ENCODE measurements at regions not wholly inside any gene's neighbourhood (a gene's known extent, or its start where the extent isn't known, plus 50 kb on each side); places are given as distances from the start of the nearest gene placed in this dataset.

DNA sequence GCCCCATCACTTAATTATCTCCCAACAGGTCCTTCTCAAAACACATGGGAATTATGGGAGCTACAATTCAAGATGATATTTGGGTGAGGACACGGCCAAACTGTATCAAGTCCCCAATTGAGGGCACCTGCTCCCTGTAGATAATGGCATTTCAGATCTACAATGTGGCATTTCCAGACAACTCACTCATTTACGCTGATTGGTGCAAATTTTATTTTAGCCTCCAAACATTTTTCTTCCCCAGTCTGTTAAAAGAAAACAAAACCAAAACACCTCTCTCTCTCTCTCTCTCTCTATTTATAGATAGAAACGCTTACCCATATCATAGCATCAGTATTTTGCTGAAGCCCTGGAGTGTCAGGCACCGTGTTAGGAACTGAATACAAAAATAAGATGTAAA, 148.7 kb upstream of the KLF6 start:
- no peaks in the 10 kb centered on the region for H3K79me2 ChIP-seq (ENCODE audit: insufficient read depth, low read length)
- H3T11ph ChIP-seq (ENCODE audit: low read length): no peak overlapping the region
- Mint-ChIP-seq H3K4me3 (no peak overlapping the region), H3K27ac (no peak overlapping the region), H3K4me1 (peaks cover 5 to 6% of the 10 kb centered on the region in 2 experiments), H3K27me3 (ENCODE audit: low read depth) (peaks cover 2% of the 10 kb centered on the region), H3K9me3 (no peaks in the 10 kb centered on the region; a peak in 1 of 5 replicates), H3K36me3 (ENCODE audit: insufficient read depth in 1 of 3, low read depth in 3 of 3) (no peaks in the 10 kb centered on the region)
- no peak overlapping the region for H3K18ac ChIP-seq (ENCODE audit: insufficient read length, low read depth, low read length)
- H4K91ac ChIP-seq (ENCODE audit: insufficient read length, low read depth, low read length): no peak overlapping the region
- TF ChIP-seq, protein P1, sequence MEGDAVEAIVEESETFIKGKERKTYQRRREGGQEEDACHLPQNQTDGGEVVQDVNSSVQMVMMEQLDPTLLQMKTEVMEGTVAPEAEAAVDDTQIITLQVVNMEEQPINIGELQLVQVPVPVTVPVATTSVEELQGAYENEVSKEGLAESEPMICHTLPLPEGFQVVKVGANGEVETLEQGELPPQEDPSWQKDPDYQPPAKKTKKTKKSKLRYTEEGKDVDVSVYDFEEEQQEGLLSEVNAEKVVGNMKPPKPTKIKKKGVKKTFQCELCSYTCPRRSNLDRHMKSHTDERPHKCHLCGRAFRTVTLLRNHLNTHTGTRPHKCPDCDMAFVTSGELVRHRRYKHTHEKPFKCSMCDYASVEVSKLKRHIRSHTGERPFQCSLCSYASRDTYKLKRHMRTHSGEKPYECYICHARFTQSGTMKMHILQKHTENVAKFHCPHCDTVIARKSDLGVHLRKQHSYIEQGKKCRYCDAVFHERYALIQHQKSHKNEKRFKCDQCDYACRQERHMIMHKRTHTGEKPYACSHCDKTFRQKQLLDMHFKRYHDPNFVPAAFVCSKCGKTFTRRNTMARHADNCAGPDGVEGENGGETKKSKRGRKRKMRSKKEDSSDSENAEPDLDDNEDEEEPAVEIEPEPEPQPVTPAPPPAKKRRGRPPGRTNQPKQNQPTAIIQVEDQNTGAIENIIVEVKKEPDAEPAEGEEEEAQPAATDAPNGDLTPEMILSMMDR (conservative IDR thresholded peaks at IDR 0.05): no peak
- H3K27ac ChIP-seq (ENCODE audit: insufficient read length, low read depth, low read length): no peak overlapping the region
- H4K8ac ChIP-seq (replicated peaks; ENCODE audit: insufficient read length, low read depth, low read length): no peak overlapping the region
- no peak for DNase-seq
- H2AK5ac ChIP-seq (ENCODE audit: insufficient read length, low read length): no peak overlapping the region
- H2BK15ac ChIP-seq (ENCODE audit: low read depth, low read length): no peak overlapping the region
- H3K4me1 ChIP-seq (ENCODE audit: insufficient read depth, low read length): no peaks in the 10 kb centered on the region
- no peak overlapping the region for H4K5ac ChIP-seq (ENCODE audit: insufficient read length, low read depth, low read length)
- no peak overlapping the region for H3K9ac ChIP-seq (ENCODE audit: extremely low read depth, insufficient read length, low read length)
- H3K14ac ChIP-seq (ENCODE audit: insufficient read depth, low read length): no peak overlapping the region
- H2BK120ac ChIP-seq (ENCODE audit: low read depth, low read length, poor library complexity, severe bottlenecking): no peak overlapping the region
- H4K20me1 ChIP-seq (ENCODE audit: control insufficient read depth, insufficient read depth, insufficient read length): no peaks in the 10 kb centered on the region
- no peak overlapping the region for H2BK20ac ChIP-seq (ENCODE audit: low read depth, low read length, poor library complexity, severe bottlenecking)
- no peak overlapping the region for H2BK5ac ChIP-seq (ENCODE audit: insufficient read length, low read length)
- H3K27me3 ChIP-seq (ENCODE audit: insufficient read depth, low read length): no peaks in the 10 kb centered on the region
- no peak overlapping the region for H2AFZ ChIP-seq (ENCODE audit: low read length)
- no CpG with 5 or more reads among the region's 4 CpGs for WGBS (ENCODE audit: extremely low coverage, insufficient read length, low lambda C conversion rate)
- no peak overlapping the region for H3K4ac ChIP-seq (ENCODE audit: low read depth, low read length)
- no peak overlapping the region for H3K4me2 ChIP-seq (ENCODE audit: insufficient read depth, insufficient read length, low read length)
- no peaks in the 10 kb centered on the region for H3K79me1 ChIP-seq (ENCODE audit: insufficient read depth, low read depth, low read length, poor library complexity, severe bottlenecking)
- H3K23ac ChIP-seq (ENCODE audit: insufficient read length, low read depth, low read length): no peak overlapping the region
- H2BK12ac ChIP-seq (ENCODE audit: insufficient read length, low read depth, low read length): no peak overlapping the region
- no peak overlapping the region for H3K56ac ChIP-seq (ENCODE audit: insufficient read length, low read depth, low read length)
- H3K9me3 ChIP-seq (ENCODE audit: control insufficient read depth, low read depth, low read length): no peaks in the 10 kb centered on the region
- H3K23me2 ChIP-seq (ENCODE audit: insufficient read length, low read depth, low read length, poor library complexity, severe bottlenecking): no peaks in the 10 kb centered on the region
